ENCODE measurements at regions not wholly inside any gene's neighbourhood (a gene's known extent, or its start where the extent isn't known, plus 50 kb on each side); places are given as distances from the start of the nearest gene placed in this dataset.

GRCh38 chr5:142542078-142542477 is 143.8 kb downstream of the FGF1 start:
- peaks cover 4 to 56% (median 41%) of the 10 kb centered on the region in 5 donors for H3K4me1 ChIP-seq (ENCODE audit: control insufficient read depth in 5 of 5, insufficient read depth in 5 of 5, low read length in 5 of 5)
- H3K27ac ChIP-seq (ENCODE audit: low read depth, low read length) = peak overlapping the region; percentile 73

GRCh38 chr5:142540922-142541422 is 144.9 kb downstream of the FGF1 start:
- no peaks in the 10 kb centered on the region for H3K36me3 ChIP-seq (ENCODE audit: control insufficient read depth in 5 of 5, insufficient read depth in 5 of 5, low read length in 5 of 5)
- no peaks in the 10 kb centered on the region for H3K9me3 ChIP-seq (ENCODE audit: control insufficient read depth in 5 of 5, low read length in 5 of 5)
- no peak overlapping the region for H3K9ac ChIP-seq (ENCODE audit: low read length in 5 of 5)
- H3K4me3 ChIP-seq (ENCODE audit: low read depth in 1 of 5, low read length in 5 of 5) = peak overlapping the region in 1 of 5 donors; percentile 33
- peak overlapping the region; percentile 73 for H3K27ac ChIP-seq (ENCODE audit: low read depth, low read length)
- no peaks in the 10 kb centered on the region for H3K27me3 ChIP-seq (ENCODE audit: control insufficient read depth in 5 of 5, insufficient read depth in 4 of 5, low read length in 5 of 5)
- peaks cover 4 to 56% (median 41%) of the 10 kb centered on the region in 5 donors for H3K4me1 ChIP-seq (ENCODE audit: control insufficient read depth in 5 of 5, insufficient read depth in 5 of 5, low read length in 5 of 5)

More at GRCh38 chr5:142542078-142542477, 143.8 kb downstream of the FGF1 start:
- no peaks in the 10 kb centered on the region for H3K9me3 ChIP-seq (ENCODE audit: control insufficient read depth in 5 of 5, low read length in 5 of 5)
- H3K27me3 ChIP-seq (ENCODE audit: control insufficient read depth in 5 of 5, insufficient read depth in 4 of 5, low read length in 5 of 5) = no peaks in the 10 kb centered on the region
- no peak overlapping the region for H3K4me3 ChIP-seq (ENCODE audit: low read depth in 1 of 5, low read length in 5 of 5)
- no peaks in the 10 kb centered on the region for H3K36me3 ChIP-seq (ENCODE audit: control insufficient read depth in 5 of 5, insufficient read depth in 5 of 5, low read length in 5 of 5)
- H3K9ac ChIP-seq (ENCODE audit: low read length in 5 of 5) = no peak overlapping the region

GRCh38 chr5:142539154-142539740 is 146.6 kb downstream of the FGF1 start:
- Histone ChIP-seq H3K4me3 (ENCODE audit: low read depth in 1 of 5, low read length in 5 of 5) (no peak overlapping the region), H3K36me3 (ENCODE audit: control insufficient read depth in 5 of 5, insufficient read depth in 5 of 5, low read length in 5 of 5) (no peaks in the 10 kb centered on the region), H3K9me3 (ENCODE audit: control insufficient read depth in 5 of 5, low read length in 5 of 5) (peaks cover 0 to 9% (median 3%) of the 10 kb centered on the region in 5 donors), H3K9ac (ENCODE audit: low read length in 5 of 5) (no peak overlapping the region), H3K27me3 (ENCODE audit: control insufficient read depth in 5 of 5, insufficient read depth in 4 of 5, low read length in 5 of 5) (no peaks in the 10 kb centered on the region), H3K27ac (ENCODE audit: low read depth, low read length) (no peak overlapping the region), H3K4me1 (ENCODE audit: control insufficient read depth in 5 of 5, insufficient read depth in 5 of 5, low read length in 5 of 5) (peaks cover 4 to 41% (median 37%) of the 10 kb centered on the region in 5 donors)

- H3K4me1 ChIP-seq (ENCODE audit: control insufficient read depth in 5 of 5, insufficient read depth in 5 of 5, low read length in 5 of 5) = peaks cover under 1 to 34% (median 30%) of the 10 kb centered on the region in 5 donors
- H3K36me3 ChIP-seq (ENCODE audit: control insufficient read depth in 5 of 5, insufficient read depth in 5 of 5, low read length in 5 of 5) = no peaks in the 10 kb centered on the region
- H3K9me3 ChIP-seq (ENCODE audit: control insufficient read depth in 5 of 5, low read length in 5 of 5) = peaks cover 0 to 10% (median 3%) of the 10 kb centered on the region in 5 donors
- no peaks in the 10 kb centered on the region for H3K27me3 ChIP-seq (ENCODE audit: control insufficient read depth in 5 of 5, insufficient read depth in 4 of 5, low read length in 5 of 5)
- H3K9ac ChIP-seq (ENCODE audit: low read length in 5 of 5) = no peak overlapping the region
- no peak overlapping the region for H3K4me3 ChIP-seq (ENCODE audit: low read depth in 1 of 5, low read length in 5 of 5)
- no peak overlapping the region for H3K27ac ChIP-seq (ENCODE audit: low read depth, low read length)
Observed at GRCh38 chr5:142537938-142538337, 148.0 kb downstream of the FGF1 start.

GRCh38 chr5:142532781-142533176 is 153.1 kb downstream of the FGF1 start:
- no peaks in the 10 kb centered on the region for H3K27me3 ChIP-seq (ENCODE audit: control insufficient read depth in 5 of 5, insufficient read depth in 4 of 5, low read length in 5 of 5)
- peaks cover 1 to 14% (median 8%) of the 10 kb centered on the region in 5 donors for H3K4me1 ChIP-seq (ENCODE audit: control insufficient read depth in 5 of 5, insufficient read depth in 5 of 5, low read length in 5 of 5)
- no peak overlapping the region for H3K9ac ChIP-seq (ENCODE audit: low read length in 5 of 5)
- peaks cover 0 to 10% (median 3%) of the 10 kb centered on the region in 5 donors for H3K9me3 ChIP-seq (ENCODE audit: control insufficient read depth in 5 of 5, low read length in 5 of 5)
- no peak overlapping the region for H3K4me3 ChIP-seq (ENCODE audit: low read depth in 1 of 5, low read length in 5 of 5)
- H3K36me3 ChIP-seq (ENCODE audit: control insufficient read depth in 5 of 5, insufficient read depth in 5 of 5, low read length in 5 of 5) = peaks cover 0 to 2% (median 0%) of the 10 kb centered on the region in 5 donors
- no peak overlapping the region for H3K27ac ChIP-seq (ENCODE audit: low read depth, low read length)

DNA sequence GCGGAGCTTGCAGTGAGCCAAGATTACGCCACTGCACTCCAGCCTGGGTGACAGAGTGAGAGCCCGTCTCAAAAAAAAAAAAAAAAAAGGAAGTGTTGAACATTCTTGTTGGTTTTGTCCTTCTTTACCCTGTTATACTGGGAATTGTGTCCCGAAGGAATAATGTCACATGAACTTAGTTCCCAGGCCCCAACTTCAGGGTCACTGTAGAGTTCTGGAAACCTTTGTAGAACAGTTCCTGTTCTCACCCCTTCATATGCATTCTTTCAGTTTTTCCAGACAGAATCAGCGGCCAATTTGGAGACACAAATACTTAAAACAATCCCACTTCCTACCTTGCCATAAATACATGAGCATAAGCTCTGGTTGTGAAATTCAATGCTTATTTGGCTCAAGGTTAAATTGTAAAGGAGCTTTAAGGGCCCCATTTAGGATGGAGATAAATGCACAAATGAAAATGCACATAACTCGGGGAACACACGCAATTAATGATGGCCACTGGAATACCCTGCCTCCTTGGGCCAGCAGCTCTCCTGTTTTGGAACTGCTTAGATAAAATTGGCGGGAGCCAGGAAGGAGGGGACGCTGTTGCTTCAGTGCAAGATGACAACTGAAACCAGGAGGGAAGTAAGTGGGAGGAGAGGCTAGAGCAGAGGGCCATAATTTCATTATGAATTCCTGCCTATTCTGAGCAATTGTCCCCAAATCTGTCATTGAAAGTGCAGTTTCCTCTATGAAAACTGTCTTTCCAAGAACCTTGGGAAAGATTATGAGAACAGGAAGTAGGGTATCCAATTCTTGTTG is 153.7 kb downstream of the FGF1 start:
- no peak overlapping the region for H3K27ac ChIP-seq (ENCODE audit: low read depth, low read length)
- no peak overlapping the region for H3K9ac ChIP-seq (ENCODE audit: low read length in 5 of 5)
- H3K4me3 ChIP-seq (ENCODE audit: low read depth in 1 of 5, low read length in 5 of 5) = no peak overlapping the region
- peaks cover 0 to 10% (median 3%) of the 10 kb centered on the region in 5 donors for H3K9me3 ChIP-seq (ENCODE audit: control insufficient read depth in 5 of 5, low read length in 5 of 5)
- H3K4me1 ChIP-seq (ENCODE audit: control insufficient read depth in 5 of 5, insufficient read depth in 5 of 5, low read length in 5 of 5) = peaks cover 1 to 20% (median 8%) of the 10 kb centered on the region in 5 donors
- H3K36me3 ChIP-seq (ENCODE audit: control insufficient read depth in 5 of 5, insufficient read depth in 5 of 5, low read length in 5 of 5) = peaks cover 0 to 2% (median 0%) of the 10 kb centered on the region in 5 donors
- no peaks in the 10 kb centered on the region for H3K27me3 ChIP-seq (ENCODE audit: control insufficient read depth in 5 of 5, insufficient read depth in 4 of 5, low read length in 5 of 5)

GRCh38 chr5:142530904-142531303 is 155.0 kb downstream of the FGF1 start:
- Histone ChIP-seq H3K4me1 (ENCODE audit: control insufficient read depth in 5 of 5, insufficient read depth in 5 of 5, low read length in 5 of 5) (peaks cover 1 to 21% (median 8%) of the 10 kb centered on the region in 5 donors), H3K4me3 (ENCODE audit: low read depth in 1 of 5, low read length in 5 of 5) (no peak overlapping the region), H3K9ac (ENCODE audit: low read length in 5 of 5) (no peak overlapping the region), H3K36me3 (ENCODE audit: control insufficient read depth in 5 of 5, insufficient read depth in 5 of 5, low read length in 5 of 5) (peaks cover 0 to 2% (median 0%) of the 10 kb centered on the region in 5 donors), H3K27ac (ENCODE audit: low read depth, low read length) (no peak overlapping the region), H3K9me3 (ENCODE audit: control insufficient read depth in 5 of 5, low read length in 5 of 5) (peaks cover 0 to 10% (median 3%) of the 10 kb centered on the region in 5 donors), H3K27me3 (ENCODE audit: control insufficient read depth in 5 of 5, insufficient read depth in 4 of 5, low read length in 5 of 5) (no peaks in the 10 kb centered on the region)

DNA sequence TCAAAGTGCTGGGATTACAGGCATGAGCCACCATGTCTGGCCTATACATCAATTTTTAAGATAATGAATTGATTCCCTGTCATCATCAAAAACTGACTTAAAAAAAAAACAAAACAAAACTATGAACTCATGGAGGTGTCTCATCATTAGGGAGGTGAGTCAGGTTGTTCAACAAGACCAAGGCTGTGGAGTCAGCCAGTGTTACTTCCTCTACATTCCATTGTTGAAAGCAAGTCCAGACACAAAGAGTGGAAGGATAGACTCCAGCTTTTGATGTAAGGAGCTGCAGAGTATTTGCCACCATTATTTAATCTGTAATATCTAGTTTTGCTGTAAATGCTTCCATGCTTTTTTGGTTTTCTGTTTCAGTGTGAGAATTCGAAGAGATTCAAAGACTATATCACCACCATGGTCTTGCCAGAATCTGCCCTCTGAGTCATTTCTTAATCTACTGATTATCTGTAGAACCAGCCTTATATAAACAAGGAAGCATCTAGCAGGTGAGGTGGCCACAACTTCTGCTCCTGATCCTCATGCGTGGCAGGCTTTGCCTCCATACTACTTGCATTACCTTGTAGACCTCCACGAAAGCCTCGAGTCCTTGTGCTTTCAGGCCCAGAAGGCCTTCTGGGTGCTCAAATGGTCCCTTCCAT is 156.1 kb downstream of the FGF1 start:
- Histone ChIP-seq H3K4me3 (ENCODE audit: low read depth in 1 of 5, low read length in 5 of 5) (no peak overlapping the region), H3K4me1 (ENCODE audit: control insufficient read depth in 5 of 5, insufficient read depth in 5 of 5, low read length in 5 of 5) (peaks cover 1 to 21% (median 8%) of the 10 kb centered on the region in 5 donors), H3K9ac (ENCODE audit: low read length in 5 of 5) (no peak overlapping the region), H3K9me3 (ENCODE audit: control insufficient read depth in 5 of 5, low read length in 5 of 5) (peaks cover 0 to 6% (median 0%) of the 10 kb centered on the region in 5 donors), H3K27me3 (ENCODE audit: control insufficient read depth in 5 of 5, insufficient read depth in 4 of 5, low read length in 5 of 5) (no peaks in the 10 kb centered on the region), H3K27ac (ENCODE audit: low read depth, low read length) (no peak overlapping the region), H3K36me3 (ENCODE audit: control insufficient read depth in 5 of 5, insufficient read depth in 5 of 5, low read length in 5 of 5) (peaks cover 0 to 2% (median 0%) of the 10 kb centered on the region in 5 donors)

DNA sequence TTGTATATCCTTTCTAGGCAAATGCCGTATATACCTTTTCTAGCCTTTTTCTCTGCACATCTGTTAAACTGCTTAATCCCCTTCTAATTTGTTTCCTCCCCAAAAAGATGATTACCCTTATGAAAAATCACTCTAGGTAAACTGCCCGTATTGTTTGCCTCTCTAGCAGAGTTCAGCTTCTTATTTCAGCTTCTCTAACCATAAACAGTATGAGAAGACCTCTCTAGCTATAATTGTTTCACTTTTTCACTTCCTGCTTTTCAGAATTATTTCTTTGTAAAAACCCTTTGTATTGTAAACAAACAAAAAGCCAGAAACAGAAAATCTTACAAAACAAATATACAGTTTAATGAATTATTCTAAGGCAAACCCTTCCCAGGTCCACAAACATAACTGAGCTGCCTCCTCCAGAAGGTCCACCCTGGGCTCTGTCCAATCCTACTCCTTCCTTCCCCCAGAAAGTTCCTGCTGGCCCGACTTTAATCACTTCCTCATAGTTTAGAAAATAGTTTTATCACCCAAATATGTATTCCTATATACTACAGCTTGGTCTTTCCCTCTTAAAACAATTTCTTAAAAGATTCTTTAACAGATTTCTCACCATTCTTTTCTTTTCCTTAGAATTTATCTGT is 158.1 kb downstream of the FGF1 start:
- H3K4me3 ChIP-seq (ENCODE audit: low read depth in 1 of 5, low read length in 5 of 5) = no peak overlapping the region
- no peaks in the 10 kb centered on the region for H3K9me3 ChIP-seq (ENCODE audit: control insufficient read depth in 5 of 5, low read length in 5 of 5)

More for the DNA sequence above, 158.1 kb downstream of the FGF1 start:
- Histone ChIP-seq H3K9ac (ENCODE audit: low read length in 5 of 5) (no peak overlapping the region), H3K36me3 (ENCODE audit: control insufficient read depth in 5 of 5, insufficient read depth in 5 of 5, low read length in 5 of 5) (peaks cover 0 to 2% (median 0%) of the 10 kb centered on the region in 5 donors), H3K27me3 (ENCODE audit: control insufficient read depth in 5 of 5, insufficient read depth in 4 of 5, low read length in 5 of 5) (no peaks in the 10 kb centered on the region), H3K4me1 (ENCODE audit: control insufficient read depth in 5 of 5, insufficient read depth in 5 of 5, low read length in 5 of 5) (peaks cover under 1 to 18% (median 8%) of the 10 kb centered on the region in 5 donors), H3K27ac (ENCODE audit: low read depth, low read length) (no peak overlapping the region)

All from subcutaneous abdominal adipose tissue (tissue), 5 donors.